ENCODE measurements at regions not wholly inside any gene's neighbourhood (a gene's known extent, or its start where the extent isn't known, plus 50 kb on each side); places are given as distances from the start of the nearest gene placed in this dataset.

- TF ChIP-seq CTCF (IDR thresholded peaks at IDR 0.05; ENCODE audit: extremely low read depth in 1 of 2, insufficient read depth in 1 of 2, low read depth in 1 of 2, low read length in 2 of 2): no peak
- no peak for TF ChIP-seq EZH2 (IDR thresholded peaks at IDR 0.05; ENCODE audit: borderline replicate concordance, low read depth, low read length, severe bottlenecking)
- no peak for TF ChIP-seq FOS (IDR thresholded peaks at IDR 0.05; ENCODE audit: borderline replicate concordance, insufficient read depth, low read length)
- TF ChIP-seq GATA2 (IDR thresholded peaks at IDR 0.05; ENCODE audit: insufficient read depth, insufficient read length, low read depth, low read length): no peak
- TF ChIP-seq POLR2A (IDR thresholded peaks at IDR 0.05; ENCODE audit: low read depth, low read length): no peak
- TF ChIP-seq JUN (IDR thresholded peaks at IDR 0.05; ENCODE audit: borderline replicate concordance, insufficient read depth, insufficient read length, low read depth): no peak
These were observed 643.9 kb downstream of the C12orf50 start for GRCh38 chr12:87385322-87385721.

Measured in endothelial cell of umbilical vein (primary cell).